ENCODE measurements at regions not wholly inside any gene's neighbourhood (a gene's known extent, or its start where the extent isn't known, plus 50 kb on each side); places are given as distances from the start of the nearest gene placed in this dataset.
"Not testable (repeated sequence)": the region's sequence is repeated elsewhere in the genome, so short reads cannot be mapped to it uniquely, and the experiment has no call there.

DNA sequence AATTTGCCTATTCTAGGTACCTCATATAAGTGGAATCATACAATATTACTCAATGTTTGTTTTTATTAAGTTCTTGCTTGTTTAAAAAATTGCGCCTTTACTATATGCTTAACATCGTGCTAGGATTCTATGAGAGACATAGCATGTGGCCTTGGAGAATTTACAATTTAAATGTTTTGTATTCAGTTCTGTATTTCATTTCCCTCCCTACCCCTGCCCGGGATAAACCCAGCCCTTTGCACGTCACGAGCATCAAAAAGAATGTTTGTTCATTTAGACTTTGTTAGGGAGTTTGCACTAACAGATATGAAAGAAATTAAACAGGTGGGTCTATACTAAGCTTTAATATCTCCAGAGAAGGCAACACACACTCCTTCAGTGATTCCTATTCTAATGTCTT, 75.7 kb downstream of the C18orf54 start:
- H3K4me3 Mint-ChIP-seq: no peak overlapping the region
- no peaks in the 10 kb centered on the region for H3K9me3 Mint-ChIP-seq
- H3K36me3 Mint-ChIP-seq (ENCODE audit: insufficient read depth): no peaks in the 10 kb centered on the region
- DNase-seq (ENCODE audit: low spot score in 2 of 2): no peak
- peaks cover 25% of the 10 kb centered on the region for H3K27me3 Mint-ChIP-seq
- no peak overlapping the region for H3K27ac Mint-ChIP-seq (ENCODE audit: low read depth)
- no peak for ATAC-seq (replicated peaks; ENCODE audit: extremely low read depth, poor library complexity, severe bottlenecking)
- H3K4me1 Mint-ChIP-seq: no peaks in the 10 kb centered on the region

DNA sequence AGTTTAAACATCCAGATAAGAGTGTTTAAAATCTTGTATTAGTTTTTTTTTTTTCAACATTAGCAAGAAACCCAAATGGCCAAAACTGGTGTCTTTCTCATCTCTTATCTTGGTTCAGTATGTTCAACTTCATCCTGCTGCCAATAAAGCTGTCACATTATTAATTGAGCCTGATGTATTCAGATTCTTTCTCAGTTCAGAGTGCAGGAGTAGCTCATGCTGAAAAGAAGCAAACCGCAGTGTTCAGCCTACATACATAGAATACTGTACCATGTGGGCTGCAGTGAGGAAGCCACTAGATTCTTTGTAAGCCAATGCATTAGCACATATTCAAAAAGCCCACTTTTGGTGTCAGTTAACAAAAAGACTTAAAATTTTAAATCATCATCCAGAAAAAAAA, 76.2 kb downstream of the C18orf54 start:
- H3K4me3 Mint-ChIP-seq: no peak overlapping the region
- no peaks in the 10 kb centered on the region for H3K9me3 Mint-ChIP-seq
- ATAC-seq (replicated peaks; ENCODE audit: extremely low read depth, poor library complexity, severe bottlenecking): no peak
- no peak for DNase-seq (ENCODE audit: low spot score in 2 of 2)
- H3K27me3 Mint-ChIP-seq: peaks cover 30% of the 10 kb centered on the region
- no peaks in the 10 kb centered on the region for H3K4me1 Mint-ChIP-seq
- H3K36me3 Mint-ChIP-seq (ENCODE audit: insufficient read depth): no peaks in the 10 kb centered on the region
- no peak overlapping the region for H3K27ac Mint-ChIP-seq (ENCODE audit: low read depth)

DNA sequence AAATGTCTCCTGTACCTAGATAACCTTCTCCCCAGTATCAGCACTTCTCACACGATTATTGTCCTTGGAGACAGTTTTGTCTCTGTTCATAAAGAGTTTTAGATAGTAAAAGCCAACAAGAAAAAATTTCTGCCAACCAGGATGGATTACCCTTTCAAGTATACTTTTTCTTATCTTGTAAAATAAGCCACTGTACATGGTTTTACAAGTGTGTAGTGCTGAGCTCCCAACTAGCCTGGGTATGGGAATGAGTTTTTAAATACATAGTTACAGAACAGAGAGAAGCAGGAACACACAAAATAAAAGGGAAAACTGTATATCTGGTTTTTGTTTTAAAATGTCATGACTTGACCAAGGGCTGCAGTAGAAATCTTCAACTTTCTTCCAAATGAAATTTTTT, 76.7 kb downstream of the C18orf54 start:
- no peaks in the 10 kb centered on the region for H3K36me3 Mint-ChIP-seq (ENCODE audit: insufficient read depth)
- no peaks in the 10 kb centered on the region for H3K9me3 Mint-ChIP-seq
- H3K4me3 Mint-ChIP-seq: no peak overlapping the region
- ATAC-seq (replicated peaks; ENCODE audit: extremely low read depth, poor library complexity, severe bottlenecking): no peak
- peaks cover 36% of the 10 kb centered on the region for H3K27me3 Mint-ChIP-seq
- no peak for DNase-seq (ENCODE audit: low spot score in 2 of 2)
- no peak overlapping the region for H3K27ac Mint-ChIP-seq (ENCODE audit: low read depth)
- no peaks in the 10 kb centered on the region for H3K4me1 Mint-ChIP-seq

DNA sequence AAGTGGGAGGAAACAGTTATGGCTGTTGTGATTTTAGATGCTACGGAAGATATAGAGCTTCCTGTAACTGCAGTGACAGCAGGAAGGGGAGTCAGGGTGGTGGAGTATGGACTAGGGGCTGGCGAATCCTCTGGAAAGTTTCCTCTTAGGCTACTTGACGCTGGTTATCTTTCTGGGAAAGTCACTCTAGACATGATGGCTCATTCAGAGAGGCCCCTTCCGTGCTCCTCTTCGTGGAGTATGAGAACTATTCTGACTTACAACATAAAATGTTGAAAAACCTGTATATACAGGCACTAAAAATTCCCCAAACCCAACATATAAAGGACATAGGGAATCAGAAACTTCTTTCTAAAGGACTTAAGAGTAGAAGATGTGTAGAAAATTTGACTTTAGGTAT, 78.8 kb downstream of the C18orf54 start:
- DNase-seq (ENCODE audit: low spot score in 2 of 2) (no peak), ATAC-seq (replicated peaks; ENCODE audit: extremely low read depth, poor library complexity, severe bottlenecking) (no peak)
- Mint-ChIP-seq H3K4me3 (no peak overlapping the region), H3K27ac (ENCODE audit: low read depth) (no peak overlapping the region), H3K36me3 (ENCODE audit: insufficient read depth) (no peaks in the 10 kb centered on the region), H3K4me1 (no peaks in the 10 kb centered on the region), H3K27me3 (peaks cover 49% of the 10 kb centered on the region), H3K9me3 (no peaks in the 10 kb centered on the region)

DNA sequence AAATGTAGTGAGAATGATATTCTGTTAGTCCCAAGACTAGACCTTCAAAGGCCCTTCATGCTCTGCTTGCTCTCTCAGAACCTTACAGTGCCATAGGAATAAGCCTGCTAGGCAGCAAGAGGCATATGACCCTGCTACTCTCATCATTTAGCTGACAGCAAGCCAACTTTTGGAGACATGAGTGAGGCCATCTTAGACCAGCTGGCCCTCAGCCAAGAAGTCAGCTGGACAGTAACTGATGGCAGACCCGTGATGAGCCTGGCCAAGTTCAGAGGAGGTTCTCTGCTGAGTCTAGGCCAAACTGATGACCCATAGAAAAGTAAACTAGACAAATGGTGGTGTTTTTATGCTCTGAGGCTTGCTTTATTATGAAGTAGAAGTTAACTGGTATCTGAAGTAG, 82.6 kb downstream of the C18orf54 start:
- no peaks in the 10 kb centered on the region for H3K36me3 Mint-ChIP-seq (ENCODE audit: insufficient read depth)
- ATAC-seq (replicated peaks; ENCODE audit: extremely low read depth, poor library complexity, severe bottlenecking) (no peak), DNase-seq (ENCODE audit: low spot score in 2 of 2) (no peak)
- H3K4me3 Mint-ChIP-seq: no peak overlapping the region
- no peak overlapping the region for H3K27ac Mint-ChIP-seq (ENCODE audit: low read depth)
- peaks cover 75% of the 10 kb centered on the region for H3K27me3 Mint-ChIP-seq
- H3K4me1 Mint-ChIP-seq: no peaks in the 10 kb centered on the region
- H3K9me3 Mint-ChIP-seq: no peaks in the 10 kb centered on the region

DNA sequence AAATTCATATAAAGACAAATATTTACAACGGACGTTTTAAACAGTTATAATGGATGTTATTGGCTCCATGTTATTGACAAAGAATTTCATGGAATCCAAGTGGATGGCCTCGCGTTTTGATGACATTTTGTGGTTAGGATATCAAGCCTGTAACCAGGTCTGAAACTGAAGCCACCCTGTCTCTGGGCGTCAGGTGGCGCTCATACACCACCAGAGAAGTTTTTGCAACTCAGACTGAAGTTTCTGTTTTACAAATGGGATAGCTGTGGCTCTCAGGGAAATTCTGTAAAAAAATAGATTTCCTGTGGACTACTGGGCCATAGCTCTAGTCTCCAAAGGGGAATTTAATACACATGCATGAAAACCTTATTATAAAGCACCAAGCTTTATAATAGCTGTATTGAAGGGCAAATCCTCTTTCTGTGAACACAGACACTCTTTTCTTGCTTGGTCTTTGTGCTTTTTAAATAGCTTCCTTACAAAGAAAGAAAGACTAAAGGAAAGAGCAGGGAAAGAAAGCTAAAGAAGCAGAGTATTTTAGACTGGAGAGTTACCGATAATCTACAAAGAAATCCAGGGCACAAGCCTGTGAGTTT, 86.7 kb downstream of the C18orf54 start:
- Mint-ChIP-seq H3K4me1 (no peaks in the 10 kb centered on the region), H3K27me3 (peaks cover 62% of the 10 kb centered on the region), H3K27ac (ENCODE audit: low read depth) (no peak overlapping the region), H3K36me3 (ENCODE audit: insufficient read depth) (no peaks in the 10 kb centered on the region), H3K4me3 (no peak overlapping the region), H3K9me3 (no peaks in the 10 kb centered on the region)
- DNase-seq (ENCODE audit: low spot score in 2 of 2) (no peak), ATAC-seq (replicated peaks; ENCODE audit: extremely low read depth, poor library complexity, severe bottlenecking) (no peak)

DNA sequence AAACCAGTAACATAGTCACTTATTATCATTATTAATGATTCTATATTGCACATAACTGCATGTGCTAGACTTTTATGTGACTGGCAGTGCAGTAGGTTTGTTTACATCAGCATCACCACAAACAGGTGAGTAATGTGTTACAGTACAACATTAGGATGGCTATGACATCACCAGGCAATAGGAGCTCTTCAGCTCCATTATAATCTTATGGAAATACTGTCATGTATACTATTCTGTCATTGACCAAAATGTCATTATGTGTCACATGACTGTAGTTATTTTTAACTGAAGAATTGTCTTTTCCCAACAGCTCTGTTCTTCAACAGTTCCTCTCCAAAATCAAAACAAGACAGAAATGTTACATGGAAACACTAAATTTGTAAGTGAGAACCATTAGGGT, 96.3 kb downstream of the C18orf54 start:
- DNase-seq (ENCODE audit: low spot score in 2 of 2): no peak
- no peak overlapping the region for H3K27ac Mint-ChIP-seq (ENCODE audit: low read depth)
- no peak overlapping the region for H3K4me3 Mint-ChIP-seq
- no peaks in the 10 kb centered on the region for H3K4me1 Mint-ChIP-seq
- no peaks in the 10 kb centered on the region for H3K9me3 Mint-ChIP-seq
- no peaks in the 10 kb centered on the region for H3K36me3 Mint-ChIP-seq (ENCODE audit: insufficient read depth)
- ATAC-seq (replicated peaks; ENCODE audit: extremely low read depth, poor library complexity, severe bottlenecking): no peak
- peaks cover 46% of the 10 kb centered on the region for H3K27me3 Mint-ChIP-seq

DNA sequence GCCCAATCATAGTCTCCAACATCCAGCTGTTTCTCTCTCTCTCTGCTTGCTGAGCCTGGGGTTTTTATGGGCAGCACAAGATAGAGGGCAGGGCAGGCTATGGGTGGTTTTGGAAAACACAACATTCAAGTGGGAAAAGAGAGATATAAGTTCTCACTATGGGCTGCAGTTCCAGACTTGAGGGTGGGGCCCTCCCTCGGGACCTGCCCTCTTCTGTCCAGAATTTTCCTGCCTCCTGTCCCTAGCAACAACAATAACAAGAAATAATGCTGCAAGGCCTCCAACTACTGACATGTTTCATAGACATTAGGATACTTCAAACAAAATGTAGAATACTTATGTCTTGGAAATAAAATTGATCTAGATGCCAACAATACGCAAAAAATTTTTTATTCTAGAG, 107.8 kb downstream of the C18orf54 start:
- Mint-ChIP-seq H3K27me3 (peaks cover 22% of the 10 kb centered on the region), H3K4me1 (no peaks in the 10 kb centered on the region), H3K9me3 (no peaks in the 10 kb centered on the region), H3K36me3 (ENCODE audit: insufficient read depth) (no peaks in the 10 kb centered on the region), H3K4me3 (no peak overlapping the region), H3K27ac (ENCODE audit: low read depth) (no peak overlapping the region)
- ATAC-seq (replicated peaks; ENCODE audit: extremely low read depth, poor library complexity, severe bottlenecking) (no peak), DNase-seq (ENCODE audit: low spot score in 2 of 2) (no peak)

DNA sequence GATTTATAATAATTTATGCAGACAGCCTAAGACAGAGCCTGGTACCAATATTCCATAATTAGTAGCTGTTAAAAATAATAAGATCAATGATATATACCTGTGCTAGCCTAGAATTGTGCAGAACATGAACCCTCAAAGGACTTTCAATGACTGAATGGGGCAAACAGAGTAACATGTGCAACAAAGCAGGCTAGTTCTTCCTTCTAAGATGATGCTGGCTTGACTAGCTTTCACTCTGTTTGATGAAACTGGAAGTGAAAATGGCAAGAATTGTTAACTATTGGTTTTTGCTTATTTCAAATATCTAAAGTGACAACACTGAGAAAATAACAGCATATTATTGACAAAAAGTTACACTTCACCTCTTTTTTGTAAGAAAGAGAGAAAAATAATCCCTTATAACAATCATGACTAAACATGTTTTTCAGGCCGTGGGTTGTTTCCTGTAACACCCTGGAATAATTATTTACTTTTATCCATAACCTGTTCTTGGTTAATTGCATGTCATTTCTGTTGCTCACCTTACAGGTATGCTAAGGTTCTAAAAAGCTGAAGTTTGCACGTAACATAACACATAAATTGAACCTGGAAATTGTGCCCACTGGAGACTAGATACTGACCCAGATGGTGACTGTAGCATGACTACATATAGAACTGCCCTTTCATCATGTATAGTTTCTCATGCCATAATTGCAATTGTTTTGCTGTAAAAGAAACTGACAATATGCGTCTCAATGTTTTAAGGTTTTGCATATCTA, 108.7 kb downstream of the C18orf54 start:
- DNase-seq (ENCODE audit: low spot score in 2 of 2) (no peak), ATAC-seq (replicated peaks; ENCODE audit: extremely low read depth, poor library complexity, severe bottlenecking) (no peak)

DNA sequence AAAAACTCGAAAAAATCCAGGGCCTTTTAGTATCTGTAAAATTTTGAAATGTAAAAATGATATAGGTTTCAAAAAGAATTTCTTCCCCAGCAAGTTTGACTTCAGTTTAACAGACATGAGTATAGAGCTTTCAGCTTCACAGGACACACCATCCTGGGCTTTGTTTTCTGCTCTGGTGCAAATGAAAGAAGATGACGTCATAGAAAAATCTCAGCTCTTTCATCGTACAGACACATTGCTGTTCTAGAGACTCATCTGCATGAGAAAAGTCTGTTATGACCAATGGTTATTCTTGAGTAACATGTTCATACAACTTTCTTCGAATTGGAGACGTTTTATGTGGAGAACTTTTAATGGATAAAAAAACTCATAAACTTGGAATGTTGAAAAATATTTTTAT, 111.7 kb upstream of the DYNAP start:
- Mint-ChIP-seq H3K36me3 (ENCODE audit: insufficient read depth) (no peaks in the 10 kb centered on the region), H3K4me3 (no peak overlapping the region), H3K27me3 (peaks cover 22% of the 10 kb centered on the region), H3K27ac (ENCODE audit: low read depth) (no peak overlapping the region), H3K4me1 (no peaks in the 10 kb centered on the region), H3K9me3 (no peaks in the 10 kb centered on the region)
- DNase-seq (ENCODE audit: low spot score in 2 of 2) (no peak), ATAC-seq (replicated peaks; ENCODE audit: extremely low read depth, poor library complexity, severe bottlenecking) (no peak)

More for the DNA sequence above, 108.7 kb downstream of the C18orf54 start:
- H3K4me3 Mint-ChIP-seq: no peak overlapping the region
- H3K27ac Mint-ChIP-seq (ENCODE audit: low read depth): no peak overlapping the region
- H3K36me3 Mint-ChIP-seq (ENCODE audit: insufficient read depth): no peaks in the 10 kb centered on the region
- H3K27me3 Mint-ChIP-seq: peaks cover 32% of the 10 kb centered on the region
- H3K4me1 Mint-ChIP-seq: no peaks in the 10 kb centered on the region
- no peaks in the 10 kb centered on the region for H3K9me3 Mint-ChIP-seq

DNA sequence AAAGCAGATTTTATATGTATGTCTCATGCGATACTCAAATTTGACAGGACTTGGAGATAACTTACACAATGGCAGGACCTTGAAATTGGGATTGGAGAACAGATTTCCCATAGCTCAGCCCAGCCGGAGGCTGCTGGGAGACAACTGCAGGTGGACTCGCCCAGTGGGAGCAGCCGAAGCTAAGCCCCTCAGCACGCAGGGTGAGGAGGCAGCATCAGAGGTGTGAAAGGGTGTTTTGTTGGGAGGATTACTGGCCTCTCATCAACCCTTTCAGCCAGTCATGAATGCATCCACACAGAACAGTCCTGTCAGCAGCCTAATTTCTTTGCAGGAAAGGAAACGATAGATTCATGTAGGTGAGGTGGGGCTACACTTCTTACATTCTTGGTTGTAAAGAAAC, 110.4 kb upstream of the DYNAP start:
- H3K9me3 Mint-ChIP-seq: no peaks in the 10 kb centered on the region
- peaks cover 22% of the 10 kb centered on the region for H3K27me3 Mint-ChIP-seq
- H3K36me3 Mint-ChIP-seq (ENCODE audit: insufficient read depth): no peaks in the 10 kb centered on the region
- no peak for DNase-seq (ENCODE audit: low spot score in 2 of 2)
- ATAC-seq (replicated peaks; ENCODE audit: extremely low read depth, poor library complexity, severe bottlenecking): no peak
- no peaks in the 10 kb centered on the region for H3K4me1 Mint-ChIP-seq
- no peak overlapping the region for H3K27ac Mint-ChIP-seq (ENCODE audit: low read depth)
- no peak overlapping the region for H3K4me3 Mint-ChIP-seq

DNA sequence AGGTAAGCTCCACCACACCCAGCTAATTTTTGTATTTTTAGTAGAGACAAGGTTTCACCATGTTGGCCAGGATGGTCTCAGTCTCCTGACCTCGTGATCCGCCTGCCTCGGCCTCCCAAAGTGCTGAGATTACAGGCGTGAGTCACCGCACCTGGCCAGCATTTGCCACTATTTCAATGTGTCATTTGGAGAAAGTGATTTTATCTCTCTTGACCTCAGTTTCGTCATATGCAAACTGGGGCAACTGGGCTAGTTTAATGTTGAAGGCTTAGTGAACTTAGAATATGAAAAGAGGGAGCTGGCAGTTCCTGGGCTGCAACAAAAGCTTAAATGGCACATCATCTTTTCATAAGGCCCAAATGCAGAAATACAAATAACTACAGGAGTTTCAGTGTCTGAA, 88.6 kb upstream of the DYNAP start:
- not testable (repeated sequence) for H3K4me3 Mint-ChIP-seq; H3K27ac Mint-ChIP-seq (ENCODE audit: low read depth); ATAC-seq (replicated peaks; ENCODE audit: extremely low read depth, poor library complexity, severe bottlenecking); H3K9me3 Mint-ChIP-seq; H3K36me3 Mint-ChIP-seq (ENCODE audit: insufficient read depth); DNase-seq (ENCODE audit: low spot score in 2 of 2); H3K4me1 Mint-ChIP-seq
- H3K27me3 Mint-ChIP-seq: peaks cover 14% of the 10 kb centered on the region

DNA sequence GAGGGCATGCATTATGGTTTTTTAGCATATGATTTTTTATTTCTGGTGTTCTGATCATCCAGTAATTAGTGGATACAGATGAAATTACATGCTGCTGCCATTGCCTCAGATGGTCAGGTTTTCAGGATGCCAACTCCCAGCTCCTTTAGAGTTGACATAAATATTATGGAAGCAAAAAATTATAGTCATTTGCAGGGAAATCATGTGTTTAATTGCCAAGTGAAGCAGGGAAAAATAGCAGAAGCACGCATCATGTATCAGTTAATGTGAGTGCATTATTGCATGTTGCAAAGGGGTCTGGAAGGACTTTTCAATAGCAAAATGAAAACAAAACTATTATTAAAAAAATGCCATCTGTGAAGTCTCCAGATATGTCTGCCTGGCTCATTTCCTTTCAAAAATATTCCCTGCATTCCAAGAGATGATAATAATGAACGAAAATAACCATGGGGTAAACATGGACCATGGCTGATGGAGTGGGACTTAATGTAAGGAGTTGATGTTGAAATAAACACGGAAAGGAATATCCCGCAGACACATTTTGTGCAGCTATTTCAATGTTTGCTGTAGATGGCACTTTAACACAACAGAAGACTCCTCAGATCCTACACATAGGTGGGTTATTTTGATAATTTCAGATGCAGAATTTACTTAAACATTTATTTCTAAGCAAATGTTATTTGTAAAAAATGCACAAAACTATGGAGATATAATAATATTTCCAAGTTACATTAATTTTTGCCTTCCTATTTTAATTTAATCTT, 87.7 kb upstream of the DYNAP start:
- H3K27ac Mint-ChIP-seq (ENCODE audit: low read depth): no peak overlapping the region
- no peak overlapping the region for H3K4me3 Mint-ChIP-seq
- H3K36me3 Mint-ChIP-seq (ENCODE audit: insufficient read depth): no peaks in the 10 kb centered on the region
- no peaks in the 10 kb centered on the region for H3K4me1 Mint-ChIP-seq
- H3K27me3 Mint-ChIP-seq: peaks cover 14% of the 10 kb centered on the region
- H3K9me3 Mint-ChIP-seq: no peaks in the 10 kb centered on the region
- DNase-seq (ENCODE audit: low spot score in 2 of 2) (no peak), ATAC-seq (replicated peaks; ENCODE audit: extremely low read depth, poor library complexity, severe bottlenecking) (no peak)

All from central memory CD8-positive, alpha-beta T cell (primary cell).